HepG2 (cell line): ENCODE measurements at regions not wholly inside any gene's neighbourhood (a gene's known extent, or its start where the extent isn't known, plus 50 kb on each side); places are given as distances from the start of the nearest gene placed in this dataset.
"Not testable (repeated sequence)": the region's sequence is repeated elsewhere in the genome, so short reads cannot be mapped to it uniquely, and the experiment has no call there.

Experiments
- ATAC-seq: fragments of 200-7000 bp; cut with Tn5 transposase; 3 replicates; pipeline ENCODE4 v1.9.1; 2020; ENCODE audit warnings: mild to moderate bottlenecking, moderate library complexity
- BruUV-seq: library from RNA; stranded (reverse); fragments of 400-500 nt; replicated peaks from 2 replicates; lab custom pipeline; 2021; lab: Mats Ljungman, UMichigan
- CTCF ChIA-PET: fragments of 300-600 bp; formaldehyde crosslinking; extraction: SDS; loops from one replicate; lab custom pipeline; 2021; ENCODE audit warnings: low total read pairs, inconsistent platforms, low intra/inter-chr PET ratio; lab: Yijun Ruan, JAX
- POLR2A ChIA-PET: fragments of 350-600 bp; sonication (Branson Sonifier 250); formaldehyde crosslinking; loops from one replicate; lab custom pipeline; 2020; ENCODE audit warnings: antibody characterized with exemption, inconsistent platforms; lab: Yijun Ruan, JAX
- DNase-seq: peaks from one replicate; pipeline ENCODE4 v3.0.0-alpha.2; 2015; ENCODE audit warnings: low spot score
- FAIRE-seq: peaks from 3 replicates; lab custom pipeline; 2011; peaks lifted over from hg19 to GRCh38; lab: Jason Lieb, UNC
- H2AFZ ChIP-seq: one replicate; pipeline ENCODE4 v1.6.1; 2011; ENCODE audit warnings: low read length, inconsistent platforms
- H3K27ac ChIP-seq: fragments of 300-600 bp; 3 replicates; pipeline ENCODE4 v1.8.0; 2011; ENCODE audit warnings: mixed run types, mild to moderate bottlenecking, mixed read lengths, low read length, inconsistent platforms; ENCODE audit not compliant: insufficient read depth; ENCODE audit errors: extremely low read length
- H3K27me3 ChIP-seq, 2 experiments: fragments of 200-600 bp in 1 of 2; 2 replicates in 1 of 2; 3 replicates in 1 of 2; pipeline versions ENCODE4 v1.6.0 to v1.8.0; 2011; ENCODE audit warnings: low read length in 2 of 2, mild to moderate bottlenecking in 2 of 2, moderate library complexity in 2 of 2, inconsistent platforms in 1 of 2; ENCODE audit not compliant: insufficient read depth in 2 of 2, control insufficient read depth in 1 of 2
- H3K36me3 ChIP-seq, 2 experiments: fragments of 200-600 bp in 1 of 2; replicated peaks in 1 of 2; 2 replicates in 1 of 2; 3 replicates in 1 of 2; pipeline versions ENCODE4 v1.5.1 to v1.8.0; 2011; ENCODE audit warnings: low read length in 2 of 2, inconsistent platforms in 1 of 2; ENCODE audit not compliant: insufficient read depth in 2 of 2, control insufficient read depth in 1 of 2
- H3K4me1 ChIP-seq: 2 replicates; pipeline ENCODE4 v1.5.1; 2012; ENCODE audit warnings: low read length, inconsistent platforms; ENCODE audit not compliant: insufficient read depth
- H3K4me2 ChIP-seq: 2 replicates; pipeline ENCODE4 v1.6.0; 2011; ENCODE audit warnings: low read depth, low read length, inconsistent platforms
- H3K4me3 ChIP-seq, 3 experiments: fragments of 200-600 bp in 1 of 3; sonication (generic), shearing (Covaris generic) in 1 of 3; replicated peaks in 1 of 3; 2 replicates each; pipeline ENCODE4 v1.5.1; 2011 to 2016; ENCODE audit warnings: low read length in 3 of 3, inconsistent platforms in 2 of 3, low read depth in 2 of 3, mild to moderate bottlenecking in 2 of 3, control low read depth in 1 of 3, mixed read lengths in 1 of 3; ENCODE audit not compliant: insufficient read depth in 1 of 3
- H3K79me2 ChIP-seq: one replicate; pipeline ENCODE4 v1.6.1; 2011; ENCODE audit warnings: low read length, inconsistent platforms; ENCODE audit not compliant: insufficient read depth
- H3K9ac ChIP-seq: 2 replicates; pipeline ENCODE4 v1.6.0; 2011; ENCODE audit warnings: mild to moderate bottlenecking, low read depth, low read length, inconsistent platforms; ENCODE audit not compliant: insufficient read depth
- H3K9me3 ChIP-seq: 2 replicates; pipeline ENCODE4 v1.5.1; 2012; ENCODE audit warnings: mild to moderate bottlenecking, low read length
- H4K20me1 ChIP-seq: 2 replicates; pipeline ENCODE4 v1.6.0; 2011; ENCODE audit warnings: inconsistent platforms, mild to moderate bottlenecking, low read length, moderate library complexity; ENCODE audit not compliant: insufficient read depth
- MAFK ChIP-seq, 2 experiments: IDR thresholded peaks in 1 of 2; conservative IDR thresholded peaks in 1 of 2; 2 replicates each; pipeline ENCODE4 v1.6.1; 2011; ENCODE audit warnings: improper control_type of control experiment in 2 of 2, low read length in 2 of 2
- NFE2L1 ChIP-seq: sonication (generic); formaldehyde crosslinking; IDR thresholded peaks from 2 replicates; pipeline ENCODE4 v1.4.0; 2020; ENCODE audit warnings: missing genetic modification reagents, mild to moderate bottlenecking, borderline replicate concordance
- ZMAT5 ChIP-seq: sonication (generic); formaldehyde crosslinking; IDR thresholded peaks from 2 replicates; pipeline ENCODE4 v1.5.0; 2020; ENCODE audit warnings: mild to moderate bottlenecking, low read depth, missing genetic modification reagents, borderline replicate concordance
- WGBS: methylation state at CpG from one replicate; pipeline ENCODE4 v1.1.6; 2017; ENCODE audit warnings: low lambda C conversion rate; 5-methylcytosine and 5-hydroxymethylcytosine counted together
- in situ Hi-C: cut with HindIII; loops from 2 replicates; pipeline ENCODE4 v1.10.0; 2017; ENCODE audit warnings: low pct_unique_long_range_greater_than_20kb; ENCODE audit not compliant: extremely low pct_ligation_motif_present
- intact Hi-C: fragments of 100-400 bp; cut with micrococcal nuclease; formaldehyde crosslinking; loops from one replicate; pipeline ENCODE4 v1.10.0; 2022; ENCODE audit not compliant: unreplicated experiment

- in situ Hi-C loops, POLR2A ChIA-PET, H4K20me1 ChIP-seq, FAIRE-seq, H3K9ac ChIP-seq, H3K4me2 ChIP-seq, H3K4me1 ChIP-seq, intact Hi-C loops, H3K36me3 ChIP-seq, CTCF ChIA-PET, H3K27me3 ChIP-seq, H3K4me3 ChIP-seq, DNase-seq, H3K27ac ChIP-seq, H3K79me2 ChIP-seq, H2AFZ ChIP-seq, H3K9me3 ChIP-seq, BruUV-seq: not testable (repeated sequence)
- WGBS: 83% methylated on average over 1 of the region's 3 CpGs
- peak; percentile 63 for ATAC-seq
These were observed 64.5 kb downstream of the UGT2B28 start for GRCh38 chr4:69344786-69345185.

- H3K27me3 ChIP-seq, H3K9ac ChIP-seq, H3K4me3 ChIP-seq, POLR2A ChIA-PET, H3K4me2 ChIP-seq, BruUV-seq, H3K27ac ChIP-seq, DNase-seq, H3K4me1 ChIP-seq, CTCF ChIA-PET, H4K20me1 ChIP-seq, H3K79me2 ChIP-seq, H3K36me3 ChIP-seq, FAIRE-seq, H2AFZ ChIP-seq, intact Hi-C loops, H3K9me3 ChIP-seq, in situ Hi-C loops: not testable (repeated sequence)
- WGBS: no CpG with 5 or more reads among the region's 10 CpGs
- ATAC-seq: peak; percentile 41
These were observed 68.5 kb downstream of the UGT2B28 start for GRCh38 chr4:69348746-69349145.

GRCh38 chr4:69360271-69360670 is 80.0 kb downstream of the UGT2B28 start:
- no peaks in the 10 kb centered on the region for H3K4me1 ChIP-seq
- WGBS: 0% methylated on average over 1 of the region's 1 CpG
- ChIA-PET CTCF (no interaction called here), POLR2A (no interaction called here)
- ATAC-seq (no peak), DNase-seq (no peak), FAIRE-seq (no peak)
- in situ Hi-C loops (no loop called here), intact Hi-C loops (no loop called here)
- no peaks in the 10 kb centered on the region; a peak in 1 of 5 replicates for H3K27me3 ChIP-seq
- no peak overlapping the region for H2AFZ ChIP-seq
- H4K20me1 ChIP-seq: no peaks in the 10 kb centered on the region
- no peaks in the 10 kb centered on the region for H3K36me3 ChIP-seq
- H3K9me3 ChIP-seq: no peaks in the 10 kb centered on the region
- no peak overlapping the region for H3K4me2 ChIP-seq
- BruUV-seq: no TSS peak
- H3K9ac ChIP-seq: no peak overlapping the region
- H3K79me2 ChIP-seq: no peaks in the 10 kb centered on the region
- H3K27ac ChIP-seq: no peak overlapping the region
- H3K4me3 ChIP-seq: no peak overlapping the region
- TF ChIP-seq MAFK (conservative IDR thresholded peaks at IDR 0.05 in 1 of 2, IDR thresholded peaks at IDR 0.05 in 1 of 2; ENCODE audit: low read length in 2 of 2): peak; percentile 26 to 39; a peak in 1 of 4 replicates
- no peak for TF ChIP-seq NFE2L1 (CRISPR knock-in tag)
- TF ChIP-seq ZMAT5 (CRISPR knock-in tag): no peak
- TF ChIP-seq, all 625 proteins: peak for 1

GRCh38 chr4:69360768-69361167 is 80.5 kb downstream of the UGT2B28 start:
- H3K27me3 ChIP-seq, H3K4me2 ChIP-seq, H4K20me1 ChIP-seq, FAIRE-seq, ATAC-seq, in situ Hi-C loops, H3K36me3 ChIP-seq, H3K4me1 ChIP-seq, H3K27ac ChIP-seq, H3K79me2 ChIP-seq, H3K9me3 ChIP-seq, BruUV-seq, POLR2A ChIA-PET, H2AFZ ChIP-seq, H3K4me3 ChIP-seq, DNase-seq, intact Hi-C loops, CTCF ChIA-PET, H3K9ac ChIP-seq: not testable (repeated sequence)
